Activated CD8-positive, alpha-beta memory T cell treated with anti-CD3 and anti-CD28 coated beads, Interleukin-2, amount 50 U/mL, for 24 hours (primary cell): ENCODE measurements at regions not wholly inside any gene's neighbourhood (a gene's known extent, or its start where the extent isn't known, plus 50 kb on each side); places are given as distances from the start of the nearest gene placed in this dataset.
"Not testable (repeated sequence)": the region's sequence is repeated elsewhere in the genome, so short reads cannot be mapped to it uniquely, and the experiment has no call there.

Experiments used
- DNase-seq: peaks from one replicate; pipeline ENCODE4 v3.0.0-alpha.2; 2020; ENCODE audit errors: extremely low read depth

GRCh38 chr5:130955041-130955440 lies 210.0 kb downstream of the HINT1 start:
- DNase-seq, result no peak

GRCh38 chr5:130954336-130954735 lies 210.7 kb downstream of the HINT1 start:
- DNase-seq, result no peak

- DNase-seq, result no peak
Measured at GRCh38 chr5:130939059-130939458, 226.0 kb downstream of the HINT1 start.

GRCh38 chr5:130937046-130937445 lies 228.0 kb downstream of the HINT1 start:
- DNase-seq, result no peak

GRCh38 chr5:130923543-130924124 lies 241.4 kb downstream of the HINT1 start:
- DNase-seq, result no peak

GRCh38 chr5:130912088-130912487 lies 253.0 kb downstream of the HINT1 start:
- DNase-seq, result no peak

- DNase-seq, result no peak
Measured at GRCh38 chr5:130908186-130908585, 256.9 kb downstream of the HINT1 start.

- DNase-seq, result not testable (repeated sequence)
Measured at GRCh38 chr5:130897537-130898195, 267.4 kb downstream of the HINT1 start.

GRCh38 chr5:130897181-130897536 lies 267.9 kb downstream of the HINT1 start:
- not testable (repeated sequence) for DNase-seq

GRCh38 chr5:130896636-130897035 lies 268.4 kb downstream of the HINT1 start:
- DNase-seq, result no peak

GRCh38 chr5:130893006-130893405 lies 272.1 kb downstream of the HINT1 start:
- DNase-seq, result no peak

- DNase-seq, result no peak
Measured at GRCh38 chr5:130890610-130891009, 274.4 kb downstream of the HINT1 start.

GRCh38 chr5:130885691-130886090 lies 279.4 kb downstream of the HINT1 start:
- no peak for DNase-seq

GRCh38 chr5:130885027-130885426 lies 280.0 kb downstream of the HINT1 start:
- no peak for DNase-seq

- DNase-seq, result no peak
Measured at GRCh38 chr5:130884023-130884422, 281.0 kb downstream of the HINT1 start.

GRCh38 chr5:130875656-130876055 lies 289.4 kb downstream of the HINT1 start:
- DNase-seq, result no peak

- DNase-seq, result no peak
Measured at GRCh38 chr5:130874861-130875417, 290.1 kb downstream of the HINT1 start.

- no peak for DNase-seq
Measured at GRCh38 chr5:130871346-130872086, 293.5 kb downstream of the HINT1 start.

- no peak for DNase-seq
Measured at GRCh38 chr5:130870691-130871090, 294.4 kb downstream of the HINT1 start.

- DNase-seq, result no peak
Measured at GRCh38 chr5:130868186-130868840, 296.7 kb downstream of the HINT1 start.

GRCh38 chr5:130845049-130845765 lies 319.8 kb downstream of the HINT1 start:
- DNase-seq, result no peak
